T-helper 2 cell treated with Interferon-gamma antibody and Interleukin-4, amounts not matched to agents 5 μg/mL and 100 μg/mL, for 36 hours (primary cell): ENCODE measurements at regions not wholly inside any gene's neighbourhood (a gene's known extent, or its start where the extent isn't known, plus 50 kb on each side); places are given as distances from the start of the nearest gene placed in this dataset.
"Not testable (repeated sequence)": the region's sequence is repeated elsewhere in the genome, so short reads cannot be mapped to it uniquely, and the experiment has no call there.

Experiments used
- DNase-seq: peaks from one replicate; pipeline ENCODE4 v3.0.0; 2021; ENCODE audit warnings: low spot score
- H3K27ac Mint-ChIP-seq: one replicate; pipeline ENCODE4 v1.8.0; 2021; ENCODE audit warnings: mild to moderate bottlenecking, mixed read lengths
- H3K27me3 Mint-ChIP-seq: one replicate; pipeline ENCODE4 v1.8.0; 2021; ENCODE audit warnings: low read depth, mixed read lengths
- H3K36me3 Mint-ChIP-seq: one replicate; pipeline ENCODE4 v1.8.0; 2021; ENCODE audit warnings: low read depth, mixed read lengths
- H3K4me1 Mint-ChIP-seq: one replicate; pipeline ENCODE4 v1.8.0; 2021; ENCODE audit warnings: low read depth, mixed read lengths
- H3K4me3 Mint-ChIP-seq: one replicate; pipeline ENCODE4 v1.8.0; 2022; ENCODE audit warnings: mild to moderate bottlenecking, moderate library complexity, mixed read lengths
- H3K9me3 Mint-ChIP-seq: one replicate; pipeline ENCODE4 v1.8.0; 2021; ENCODE audit warnings: mixed read lengths

DNA sequence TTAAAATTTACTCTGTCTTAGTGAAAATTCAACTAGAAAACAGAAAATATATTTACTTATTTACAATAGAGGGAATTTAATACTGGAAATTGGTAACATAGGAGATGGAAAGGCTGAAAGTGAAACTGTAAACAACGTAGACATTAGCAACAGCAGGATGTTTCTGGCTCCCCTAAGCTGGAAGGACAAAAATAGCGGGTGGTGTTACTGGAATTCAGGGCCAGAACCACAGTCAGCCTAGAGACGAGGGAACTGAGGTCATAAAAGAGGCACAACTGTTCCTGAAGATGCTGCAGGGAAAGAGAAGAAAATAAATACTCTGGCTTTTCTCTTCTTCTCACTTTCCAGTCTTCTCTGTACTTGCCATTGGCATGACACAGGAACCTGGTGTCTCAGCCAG, 80.4 kb upstream of the NIPBL start:
- H3K9me3 Mint-ChIP-seq: no peaks in the 10 kb centered on the region
- no peaks in the 10 kb centered on the region for H3K4me1 Mint-ChIP-seq
- no peak overlapping the region for H3K27ac Mint-ChIP-seq
- peaks cover 11% of the 10 kb centered on the region for H3K27me3 Mint-ChIP-seq
- no peak overlapping the region for H3K4me3 Mint-ChIP-seq
- DNase-seq: no peak
- H3K36me3 Mint-ChIP-seq: no peaks in the 10 kb centered on the region

DNA sequence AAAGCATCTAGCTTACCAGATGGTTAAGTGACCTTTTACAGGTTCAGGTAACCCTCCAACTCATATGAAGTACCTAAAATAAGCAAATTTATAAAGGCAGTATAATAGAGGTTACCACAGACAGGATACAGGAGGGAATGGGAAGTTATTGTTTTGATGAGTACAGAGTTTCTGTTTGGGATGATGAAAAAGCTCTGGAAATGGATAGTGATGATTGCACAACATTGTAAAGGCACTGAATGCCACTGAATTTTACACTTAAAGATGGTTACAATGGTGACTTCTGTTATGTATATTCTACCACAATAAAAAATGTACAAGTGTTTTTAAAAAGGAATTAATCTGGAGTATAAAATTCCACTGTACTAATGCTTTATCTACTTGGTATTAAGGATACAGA, 75.0 kb upstream of the NIPBL start:
- Mint-ChIP-seq H3K4me1 (no peaks in the 10 kb centered on the region), H3K9me3 (no peaks in the 10 kb centered on the region), H3K27me3 (peaks cover 10% of the 10 kb centered on the region), H3K4me3 (no peak overlapping the region), H3K27ac (no peak overlapping the region), H3K36me3 (no peaks in the 10 kb centered on the region)
- DNase-seq: no peak

DNA sequence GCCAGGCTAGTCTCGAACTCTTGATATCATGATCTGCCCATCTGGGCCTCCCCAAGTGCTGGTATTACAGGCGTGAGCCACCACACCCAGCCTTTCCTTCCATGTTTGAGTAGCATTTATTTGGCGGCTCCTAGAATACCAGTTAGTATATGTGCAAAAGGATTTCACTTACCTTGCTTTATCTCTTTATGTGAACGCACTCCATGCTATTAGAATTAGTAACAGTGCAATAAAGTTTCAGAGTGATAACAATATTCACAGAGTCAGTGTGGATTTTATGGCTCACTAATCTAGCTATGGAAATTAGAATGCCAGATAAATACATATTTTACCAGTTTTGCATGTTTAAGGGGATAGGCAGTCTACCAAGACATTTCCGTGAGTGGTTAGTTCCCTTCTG, 74.4 kb upstream of the NIPBL start:
- Mint-ChIP-seq H3K36me3 (no peaks in the 10 kb centered on the region), H3K27me3 (peaks cover 10% of the 10 kb centered on the region), H3K9me3 (no peaks in the 10 kb centered on the region), H3K4me1 (no peaks in the 10 kb centered on the region), H3K4me3 (no peak overlapping the region), H3K27ac (no peak overlapping the region)
- DNase-seq: no peak

- not testable (repeated sequence) for H3K27ac Mint-ChIP-seq, H3K4me3 Mint-ChIP-seq, H3K4me1 Mint-ChIP-seq, H3K27me3 Mint-ChIP-seq, H3K36me3 Mint-ChIP-seq, DNase-seq, H3K9me3 Mint-ChIP-seq
Observed at GRCh38 chr5:36813249-36813648, 63.3 kb upstream of the NIPBL start.

GRCh38 chr5:36815871-36816270, 60.7 kb upstream of the NIPBL start:
- no peak for DNase-seq
- no peaks in the 10 kb centered on the region for H3K36me3 Mint-ChIP-seq
- H3K4me1 Mint-ChIP-seq: no peaks in the 10 kb centered on the region
- no peaks in the 10 kb centered on the region for H3K9me3 Mint-ChIP-seq
- no peak overlapping the region for H3K4me3 Mint-ChIP-seq
- H3K27me3 Mint-ChIP-seq: peaks cover 10% of the 10 kb centered on the region
- H3K27ac Mint-ChIP-seq: no peak overlapping the region

DNA sequence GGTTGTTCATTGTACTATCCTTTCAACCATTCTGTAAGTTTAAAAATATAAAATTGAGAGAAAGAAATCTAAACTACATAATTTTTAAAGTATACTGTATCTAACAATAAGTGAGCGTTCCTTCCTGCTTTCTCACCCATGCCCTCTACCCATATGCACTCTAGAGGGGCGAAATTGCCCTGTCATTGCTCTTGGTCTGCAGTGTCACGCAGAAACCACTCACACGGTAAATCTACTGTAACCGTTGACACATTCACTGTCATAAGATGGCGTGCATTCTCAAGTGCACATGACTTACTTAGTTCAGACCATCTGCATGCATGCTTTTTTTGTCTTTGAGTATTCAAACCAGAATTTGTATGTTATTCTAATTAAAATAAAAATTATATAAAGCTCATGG, 55.7 kb upstream of the NIPBL start:
- DNase-seq: no peak
- H3K4me1 Mint-ChIP-seq: no peaks in the 10 kb centered on the region
- no peak overlapping the region for H3K4me3 Mint-ChIP-seq
- H3K27ac Mint-ChIP-seq: no peak overlapping the region
- H3K36me3 Mint-ChIP-seq: no peaks in the 10 kb centered on the region
- H3K9me3 Mint-ChIP-seq: no peaks in the 10 kb centered on the region
- H3K27me3 Mint-ChIP-seq: peaks cover 27% of the 10 kb centered on the region

DNA sequence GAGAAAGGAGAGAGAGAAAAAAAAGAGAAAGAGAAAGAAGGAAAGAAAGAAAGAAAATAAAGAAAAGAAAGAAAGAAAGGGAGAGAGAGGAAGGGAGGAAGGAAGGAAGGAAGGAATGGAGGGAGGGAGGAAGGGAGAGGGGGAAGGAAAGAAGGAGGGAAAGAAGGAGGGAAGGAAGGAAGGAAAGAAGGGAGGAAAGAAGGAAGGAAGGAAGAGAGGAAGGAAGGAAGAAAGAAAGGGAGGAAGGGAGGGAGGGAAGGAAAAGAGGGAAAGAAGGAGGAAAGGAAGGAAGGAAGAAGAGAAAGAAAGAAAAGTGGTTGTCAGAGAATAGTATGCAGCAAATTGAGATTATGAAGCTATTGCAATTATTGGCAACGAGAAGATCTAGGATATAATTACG, 49.9 kb upstream of the NIPBL start:
- DNase-seq: no peak
- Mint-ChIP-seq H3K27me3 (peaks cover 15% of the 10 kb centered on the region), H3K4me3 (no peak overlapping the region), H3K9me3 (no peaks in the 10 kb centered on the region), H3K4me1 (no peaks in the 10 kb centered on the region), H3K27ac (no peak overlapping the region), H3K36me3 (no peaks in the 10 kb centered on the region)
